Upper lobe of left lung (tissue), 6 donors: ENCODE measurements at regions not wholly inside any gene's neighbourhood (a gene's known extent, or its start where the extent isn't known, plus 50 kb on each side); places are given as distances from the start of the nearest gene placed in this dataset.

ENCODE experiments used
- ATAC-seq, 2 donors: fragments of 200-7000 bp; cut with Tn5 transposase; one replicate each; pipeline ENCODE4 v1.9.1; 2022; ENCODE audit warnings: mild to moderate bottlenecking in 2 of 2, moderate library complexity in 2 of 2; ENCODE audit not compliant: low FRiP score in 2 of 2
- DNase-seq, 2 donors: peaks; one replicate each; pipeline ENCODE4 v3.0.0-alpha.2; 2019 to 2020
- H3K27ac ChIP-seq, 4 donors: fragments of 200-600 bp; sonication (generic); one replicate each; pipeline ENCODE4 v1.5.1; 2016 to 2019
- H3K27me3 ChIP-seq, 4 donors: fragments of 200-600 bp; sonication (generic); one replicate each; pipeline ENCODE4 v1.5.1; 2017 to 2019
- H3K36me3 ChIP-seq, 4 donors: fragments of 200-600 bp; sonication (generic); one replicate each; pipeline ENCODE4 v1.5.1; 2016 to 2019
- H3K4me1 ChIP-seq, 4 donors: fragments of 200-600 bp; sonication (generic); one replicate each; pipeline ENCODE4 v1.5.1; 2018 to 2019
- H3K4me3 ChIP-seq, 4 donors: fragments of 200-600 bp; sonication (generic); one replicate each; pipeline ENCODE4 v1.5.1; 2017 to 2019; ENCODE audit warnings: mild to moderate bottlenecking in 2 of 4, moderate library complexity in 1 of 4
- H3K9me3 ChIP-seq, 4 donors: fragments of 200-600 bp; sonication (generic); one replicate each; pipeline ENCODE4 v1.5.1; 2018 to 2019
- EP300 ChIP-seq, 4 donors: sonication (generic); formaldehyde crosslinking; IDR thresholded peaks; one replicate each; pipeline ENCODE4 v1.5.1; 2017; ENCODE audit warnings: antibody characterized with exemption in 4 of 4, control low read depth in 2 of 4
- POLR2A ChIP-seq, 4 donors: fragments of 450-650 bp; IDR thresholded peaks; one replicate each; pipeline ENCODE4 v1.5.1; 2016 to 2017; ENCODE audit warnings: antibody characterized with exemption in 4 of 4, mild to moderate bottlenecking in 2 of 4
- POLR2AphosphoS5 ChIP-seq, 2 donors: sonication (generic); formaldehyde crosslinking; IDR thresholded peaks; one replicate each; pipeline ENCODE4 v1.5.1; 2017; ENCODE audit warnings: antibody characterized with exemption in 2 of 2
- WGBS, 2 donors: methylation state at CpG; one replicate each; pipeline ENCODE4 v1.1.5; 2017 to 2018; 5-methylcytosine and 5-hydroxymethylcytosine counted together
- TF ChIP-seq, protein P1 (sequence below), 6 experiments: fragments of 450-650 bp in 4 of 6; fragments of 200-600 bp in 2 of 6; sonication (generic) in 2 of 6; IDR thresholded peaks; one replicate each; pipeline ENCODE4 v1.5.1; 2016 to 2019; ENCODE audit warnings: antibody characterized with exemption in 6 of 6
- donor health status: DM: no; HTN: no; CAD: no; lungs with moderate emphysema.
- donor health status: DM: no; HTN: yes; CAD: no; lungs with severe emphysema.

DNA sequence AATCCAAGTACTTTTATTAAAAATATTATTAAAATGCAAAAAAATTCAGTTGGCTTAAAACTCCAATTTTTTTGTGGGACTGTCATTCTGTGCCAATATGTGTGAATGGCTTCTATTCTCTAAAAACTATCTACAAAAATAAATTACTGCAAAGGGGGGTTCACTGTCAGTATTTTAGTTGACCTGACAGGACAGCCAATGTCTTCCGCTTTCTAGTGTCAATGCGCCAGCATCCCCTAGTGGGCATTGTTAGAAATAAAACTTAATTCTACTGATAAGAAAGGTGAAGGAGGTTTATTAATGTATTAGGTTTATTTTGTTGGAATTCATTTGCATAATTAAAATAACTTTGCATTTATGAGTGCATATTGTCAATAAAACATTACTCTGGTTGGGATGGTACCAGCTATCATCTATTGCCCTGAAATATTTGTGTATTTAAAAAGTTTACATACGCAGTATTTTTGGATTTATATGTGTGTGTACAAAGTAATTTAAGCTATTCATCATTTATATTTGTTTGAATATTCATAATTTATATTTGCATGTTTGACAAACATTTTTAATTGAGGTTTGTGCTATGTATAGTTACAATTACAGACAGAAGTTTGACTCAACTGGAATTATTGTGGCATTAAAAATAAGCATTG, 527.2 kb downstream of the FLRT2 start:
- H3K4me1 ChIP-seq: no peaks in the 10 kb centered on the region
- TF ChIP-seq, protein P1, sequence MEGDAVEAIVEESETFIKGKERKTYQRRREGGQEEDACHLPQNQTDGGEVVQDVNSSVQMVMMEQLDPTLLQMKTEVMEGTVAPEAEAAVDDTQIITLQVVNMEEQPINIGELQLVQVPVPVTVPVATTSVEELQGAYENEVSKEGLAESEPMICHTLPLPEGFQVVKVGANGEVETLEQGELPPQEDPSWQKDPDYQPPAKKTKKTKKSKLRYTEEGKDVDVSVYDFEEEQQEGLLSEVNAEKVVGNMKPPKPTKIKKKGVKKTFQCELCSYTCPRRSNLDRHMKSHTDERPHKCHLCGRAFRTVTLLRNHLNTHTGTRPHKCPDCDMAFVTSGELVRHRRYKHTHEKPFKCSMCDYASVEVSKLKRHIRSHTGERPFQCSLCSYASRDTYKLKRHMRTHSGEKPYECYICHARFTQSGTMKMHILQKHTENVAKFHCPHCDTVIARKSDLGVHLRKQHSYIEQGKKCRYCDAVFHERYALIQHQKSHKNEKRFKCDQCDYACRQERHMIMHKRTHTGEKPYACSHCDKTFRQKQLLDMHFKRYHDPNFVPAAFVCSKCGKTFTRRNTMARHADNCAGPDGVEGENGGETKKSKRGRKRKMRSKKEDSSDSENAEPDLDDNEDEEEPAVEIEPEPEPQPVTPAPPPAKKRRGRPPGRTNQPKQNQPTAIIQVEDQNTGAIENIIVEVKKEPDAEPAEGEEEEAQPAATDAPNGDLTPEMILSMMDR (IDR thresholded peaks at IDR 0.05): peak in 5 of 6 experiments; percentile 21 to 57 (median 49)
- TF ChIP-seq POLR2A (IDR thresholded peaks at IDR 0.05) (no peak), POLR2AphosphoS5 (IDR thresholded peaks at IDR 0.05) (no peak)
- no peak overlapping the region for H3K4me3 ChIP-seq
- DNase-seq: no peak
- ATAC-seq: no peak
- 53 to 55% methylated on average over 3 of the region's 3 CpGs for WGBS, 2 donors
- H3K9me3 ChIP-seq: no peaks in the 10 kb centered on the region
- no peaks in the 10 kb centered on the region for H3K27me3 ChIP-seq
- no peaks in the 10 kb centered on the region for H3K36me3 ChIP-seq
- H3K27ac ChIP-seq: no peak overlapping the region

DNA sequence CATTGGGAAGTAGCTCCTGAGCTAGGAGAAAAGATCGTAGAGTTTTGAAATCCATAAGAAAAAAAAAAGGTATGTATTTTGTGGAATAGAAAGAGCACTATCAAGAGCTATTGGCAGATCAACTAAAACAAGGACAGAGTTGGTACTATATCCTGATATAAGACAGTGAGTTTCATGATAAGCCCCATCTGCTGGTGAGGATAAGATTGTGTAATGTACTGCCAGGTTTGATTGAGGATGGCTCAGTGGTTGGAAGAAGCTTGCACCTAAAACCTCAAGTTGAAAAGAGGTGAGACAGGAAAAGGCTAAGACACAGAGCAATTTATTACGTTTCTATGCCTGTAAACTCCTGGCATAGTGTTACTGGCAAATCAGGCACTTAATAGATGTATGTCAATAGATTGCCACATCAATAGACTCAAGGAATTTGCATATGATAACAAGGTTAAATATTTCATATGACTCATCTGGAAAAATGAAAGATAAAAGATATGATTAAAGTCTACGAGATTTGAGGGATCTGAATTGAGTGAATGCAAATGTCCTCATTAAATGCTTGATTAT, 525.6 kb downstream of the FLRT2 start:
- WGBS, 2 donors: 41 to 49% methylated on average over 3 of the region's 3 CpGs
- ATAC-seq (no peak), DNase-seq (no peak)
- no peaks in the 10 kb centered on the region for H3K36me3 ChIP-seq
- TF ChIP-seq POLR2AphosphoS5 (IDR thresholded peaks at IDR 0.05): no peak
- TF ChIP-seq EP300 (IDR thresholded peaks at IDR 0.05): no peak
- TF ChIP-seq POLR2A (IDR thresholded peaks at IDR 0.05): no peak
- TF ChIP-seq, protein P1 (IDR thresholded peaks at IDR 0.05): no peak
- no peaks in the 10 kb centered on the region for H3K4me1 ChIP-seq
- H3K27me3 ChIP-seq: no peaks in the 10 kb centered on the region
- no peak overlapping the region for H3K4me3 ChIP-seq
- no peaks in the 10 kb centered on the region for H3K9me3 ChIP-seq
- H3K27ac ChIP-seq: no peak overlapping the region

DNA sequence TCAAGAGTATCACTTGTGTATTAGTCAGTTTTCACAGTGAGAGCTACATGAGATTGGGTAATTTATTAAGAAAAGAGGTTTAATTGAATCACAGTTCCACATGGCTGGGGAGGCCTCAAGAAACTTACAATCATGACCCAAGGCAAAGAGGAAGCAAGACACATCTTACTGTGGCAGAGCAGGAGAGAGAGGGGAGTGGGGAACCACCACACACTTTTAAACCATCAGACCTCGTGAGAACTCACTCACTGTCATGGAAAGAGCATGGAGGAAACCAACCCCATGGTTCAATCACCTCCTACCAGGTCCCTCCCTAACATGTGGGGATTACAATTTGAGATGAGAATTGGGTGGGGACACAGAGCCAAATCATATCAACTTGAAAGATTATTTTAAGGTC, 522.9 kb downstream of the FLRT2 start:
- Histone ChIP-seq H3K27me3 (no peaks in the 10 kb centered on the region), H3K9me3 (no peaks in the 10 kb centered on the region), H3K36me3 (no peaks in the 10 kb centered on the region), H3K4me1 (no peaks in the 10 kb centered on the region), H3K4me3 (no peak overlapping the region), H3K27ac (no peak overlapping the region)
- TF ChIP-seq, protein P1 (IDR thresholded peaks at IDR 0.05): no peak
- TF ChIP-seq POLR2AphosphoS5 (IDR thresholded peaks at IDR 0.05) (no peak), POLR2A (IDR thresholded peaks at IDR 0.05) (no peak), EP300 (IDR thresholded peaks at IDR 0.05) (no peak)
- DNase-seq (no peak), ATAC-seq (no peak)
- WGBS, 2 donors: 50 to 76% methylated on average over 1 of the region's 1 CpG

DNA sequence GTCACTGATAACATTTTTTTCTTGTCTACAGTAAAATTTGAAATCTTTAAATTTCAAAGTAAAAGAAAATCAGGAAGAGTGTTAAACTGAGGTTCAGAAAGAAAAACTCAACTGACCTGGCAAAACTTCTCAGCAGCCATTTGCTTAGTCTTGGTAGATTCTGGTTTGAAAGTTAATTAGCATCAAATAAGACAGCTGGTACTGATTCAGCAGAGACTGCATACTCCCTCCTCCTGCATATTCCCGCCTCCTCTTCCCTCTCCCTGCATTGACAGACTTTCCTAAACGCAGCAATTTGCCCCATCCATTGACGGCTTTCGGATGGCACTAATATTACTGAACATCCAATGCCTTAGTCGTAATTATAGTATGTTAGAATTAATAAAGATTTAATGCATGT, 520.8 kb downstream of the FLRT2 start:
- no peak overlapping the region for H3K27ac ChIP-seq
- DNase-seq (no peak), ATAC-seq (no peak)
- H3K4me3 ChIP-seq: no peak overlapping the region
- no peaks in the 10 kb centered on the region for H3K4me1 ChIP-seq
- no peaks in the 10 kb centered on the region for H3K36me3 ChIP-seq
- WGBS, 2 donors: 89 to 90% methylated on average over 5 of the region's 5 CpGs
- TF ChIP-seq, protein P1 (IDR thresholded peaks at IDR 0.05): no peak
- TF ChIP-seq EP300 (IDR thresholded peaks at IDR 0.05): no peak
- no peak for TF ChIP-seq POLR2AphosphoS5 (IDR thresholded peaks at IDR 0.05)
- TF ChIP-seq POLR2A (IDR thresholded peaks at IDR 0.05): no peak
- H3K9me3 ChIP-seq: no peaks in the 10 kb centered on the region
- no peaks in the 10 kb centered on the region for H3K27me3 ChIP-seq
